H9 (cell line): ENCODE measurements at regions not wholly inside any gene's neighbourhood (a gene's known extent, or its start where the extent isn't known, plus 50 kb on each side); places are given as distances from the start of the nearest gene placed in this dataset.

Experiments
- DNase-seq: peaks from one replicate; pipeline ENCODE4 v3.0.0-alpha.2; 2017
- H2AFZ ChIP-seq: one replicate; pipeline ENCODE4 v1.6.1; 2013; ENCODE audit warnings: mild to moderate bottlenecking, low read length, control low read depth, moderate library complexity
- H2AK5ac ChIP-seq: 2 replicates; pipeline ENCODE4 v1.6.1; 2013; ENCODE audit warnings: low read length, control low read depth, mixed read lengths; ENCODE audit not compliant: insufficient read length
- H2BK120ac ChIP-seq: one replicate; pipeline ENCODE4 v1.6.1; 2013; ENCODE audit warnings: low read depth, mild to moderate bottlenecking, low read length, control low read depth, inconsistent platforms; ENCODE audit not compliant: poor library complexity, severe bottlenecking
- H2BK12ac ChIP-seq: 2 replicates; pipeline ENCODE4 v1.6.1; 2013; ENCODE audit warnings: low read length, control low read depth, mixed read lengths, low read depth; ENCODE audit not compliant: insufficient read length
- H2BK15ac ChIP-seq: 2 replicates; pipeline ENCODE4 v1.6.1; 2013; ENCODE audit warnings: low read depth, low read length, control low read depth
- H2BK20ac ChIP-seq: one replicate; pipeline ENCODE4 v1.6.1; 2013; ENCODE audit warnings: low read depth, mild to moderate bottlenecking, low read length, control low read depth, inconsistent platforms; ENCODE audit not compliant: poor library complexity, severe bottlenecking
- H2BK5ac ChIP-seq: 2 replicates; pipeline ENCODE4 v1.6.1; 2013; ENCODE audit warnings: low read length, control low read depth, mixed read lengths; ENCODE audit not compliant: insufficient read length
- H3K14ac ChIP-seq: 2 replicates; pipeline ENCODE4 v1.6.1; 2013; ENCODE audit warnings: low read length, control low read depth; ENCODE audit not compliant: insufficient read depth
- H3K18ac ChIP-seq: 2 replicates; pipeline ENCODE4 v1.6.1; 2013; ENCODE audit warnings: low read depth, mild to moderate bottlenecking, mixed read lengths, low read length, control low read depth; ENCODE audit not compliant: insufficient read length
- H3K23ac ChIP-seq: 2 replicates; pipeline ENCODE4 v1.6.1; 2013; ENCODE audit warnings: low read length, control low read depth, mixed read lengths, low read depth; ENCODE audit not compliant: insufficient read length
- H3K23me2 ChIP-seq: 2 replicates; pipeline ENCODE4 v1.6.1; 2013; ENCODE audit warnings: low read depth, mild to moderate bottlenecking, mixed read lengths, low read length, control low read depth; ENCODE audit not compliant: insufficient read length, poor library complexity, severe bottlenecking
- H3K27ac ChIP-seq: 2 replicates; pipeline ENCODE4 v1.5.1; 2013; ENCODE audit warnings: low read length, control low read depth, mixed read lengths, low read depth; ENCODE audit not compliant: insufficient read length
- H3K27me3 ChIP-seq: 2 replicates; pipeline ENCODE4 v1.6.1; 2013; ENCODE audit warnings: low read length, control low read depth, inconsistent platforms; ENCODE audit not compliant: insufficient read depth
- H3K4ac ChIP-seq: 2 replicates; pipeline ENCODE4 v1.6.1; 2013; ENCODE audit warnings: low read depth, mild to moderate bottlenecking, control low read depth, inconsistent platforms, low read length, moderate library complexity
- H3K4me1 ChIP-seq: 2 replicates; pipeline ENCODE4 v1.6.1; 2013; ENCODE audit warnings: low read length, control low read depth, inconsistent platforms; ENCODE audit not compliant: insufficient read depth
- H3K4me2 ChIP-seq: 2 replicates; pipeline ENCODE4 v1.6.1; 2013; ENCODE audit warnings: low read length, control low read depth, mixed read lengths; ENCODE audit not compliant: insufficient read length, insufficient read depth
- H3K56ac ChIP-seq: 2 replicates; pipeline ENCODE4 v1.6.1; 2013; ENCODE audit warnings: low read depth, mild to moderate bottlenecking, mixed read lengths, low read length, control low read depth; ENCODE audit not compliant: insufficient read length
- H3K79me1 ChIP-seq: 2 replicates; pipeline ENCODE4 v1.6.1; 2013; ENCODE audit warnings: low read depth, mild to moderate bottlenecking, moderate library complexity, low read length, control low read depth, inconsistent platforms; ENCODE audit not compliant: insufficient read depth, poor library complexity, severe bottlenecking
- H3K79me2 ChIP-seq: 2 replicates; pipeline ENCODE4 v1.6.1; 2013; ENCODE audit warnings: low read length, control low read depth, inconsistent platforms; ENCODE audit not compliant: insufficient read depth
- H3K9ac ChIP-seq: 2 replicates; pipeline ENCODE4 v1.6.1; 2013; ENCODE audit warnings: low read length, control low read depth, mixed read lengths; ENCODE audit not compliant: insufficient read length; ENCODE audit errors: extremely low read depth
- H3K9me3 ChIP-seq: one replicate; pipeline ENCODE4 v1.6.1; 2013; ENCODE audit warnings: low read depth, low read length, inconsistent platforms; ENCODE audit not compliant: control insufficient read depth
- H3T11ph ChIP-seq: one replicate; pipeline ENCODE4 v1.6.1; 2013; ENCODE audit warnings: mild to moderate bottlenecking, low read length, control low read depth, inconsistent platforms
- H4K20me1 ChIP-seq: one replicate; pipeline ENCODE4 v1.6.1; 2013; ENCODE audit not compliant: control insufficient read depth, insufficient read length, insufficient read depth
- H4K5ac ChIP-seq: 2 replicates; pipeline ENCODE4 v1.6.1; 2013; ENCODE audit warnings: low read depth, mild to moderate bottlenecking, mixed read lengths, low read length, control low read depth; ENCODE audit not compliant: insufficient read length
- H4K8ac ChIP-seq: replicated peaks from 2 replicates; pipeline ENCODE4 v1.6.1; 2013; ENCODE audit warnings: low read length, control low read depth, mixed read lengths, low read depth; ENCODE audit not compliant: insufficient read length
- H4K91ac ChIP-seq: 2 replicates; pipeline ENCODE4 v1.6.1; 2013; ENCODE audit warnings: low read depth, mild to moderate bottlenecking, moderate library complexity, mixed read lengths, low read length, control low read depth; ENCODE audit not compliant: insufficient read length
- H3K27ac Mint-ChIP-seq, 3 experiments: 2 replicates in 2 of 3; 3 replicates in 1 of 3; pipeline ENCODE4 v1.8.0; 2020 to 2021; ENCODE audit warnings: mixed read lengths in 3 of 3, mild to moderate bottlenecking in 1 of 3, moderate library complexity in 1 of 3
- H3K27me3 Mint-ChIP-seq: 2 replicates; pipeline ENCODE4 v1.8.0; 2021; ENCODE audit warnings: low read depth, mild to moderate bottlenecking, moderate library complexity, mixed read lengths
- H3K36me3 Mint-ChIP-seq, 3 experiments: 2 replicates in 2 of 3; 3 replicates in 1 of 3; pipeline ENCODE4 v1.8.0; 2020 to 2021; ENCODE audit warnings: low read depth in 3 of 3, mixed read lengths in 3 of 3; ENCODE audit not compliant: insufficient read depth in 1 of 3
- H3K4me1 Mint-ChIP-seq, 2 experiments: 2 replicates each; pipeline ENCODE4 v1.8.0; 2020; ENCODE audit warnings: mixed read lengths in 2 of 2
- H3K4me3 Mint-ChIP-seq, 2 experiments: 2 replicates in 1 of 2; 3 replicates in 1 of 2; pipeline ENCODE4 v1.8.0; 2020 to 2021; ENCODE audit warnings: mild to moderate bottlenecking in 2 of 2, mixed read lengths in 2 of 2, moderate library complexity in 1 of 2
- H3K9me3 Mint-ChIP-seq, 2 experiments: 2 replicates in 1 of 2; 3 replicates in 1 of 2; pipeline ENCODE4 v1.8.0; 2020; ENCODE audit warnings: mild to moderate bottlenecking in 2 of 2, mixed read lengths in 2 of 2, moderate library complexity in 1 of 2
- CTCF ChIP-seq: fragments of 200-600 bp; sonication (generic); conservative IDR thresholded peaks from 3 replicates; pipeline ENCODE4 v1.8.0; 2021; ENCODE audit warnings: antibody characterized with exemption, mild to moderate bottlenecking
- WGBS: extraction: QIAGEN DNeasy Blood & Tissue Kit; methylation state at CpG from one replicate; pipeline ENCODE4 v1.1.7; 2013; ENCODE audit warnings: missing lambda C conversion rate, low lambda C conversion rate, mixed read lengths; ENCODE audit not compliant: insufficient read length; ENCODE audit errors: extremely low coverage; 5-methylcytosine and 5-hydroxymethylcytosine counted together

- Histone ChIP-seq H3K79me2 (no peaks in the 10 kb centered on the region), H3K23me2 (no peaks in the 10 kb centered on the region), H3T11ph (no peak overlapping the region), H3K56ac (no peak overlapping the region), H3K4me1 (no peaks in the 10 kb centered on the region; the same call in 1 of the 2 replicates), H4K8ac (no peak overlapping the region), H2BK12ac (no peak overlapping the region), H2BK120ac (no peak overlapping the region), H2BK5ac (no peak overlapping the region), H3K4ac (no peak overlapping the region), H2BK20ac (no peak overlapping the region), H2BK15ac (no peak overlapping the region), H3K9ac (no peak overlapping the region), H4K20me1 (no peaks in the 10 kb centered on the region), H3K27ac (no peak overlapping the region), H3K23ac (no peak overlapping the region), H3K4me2 (no peak overlapping the region), H4K91ac (no peak overlapping the region), H3K9me3 (no peaks in the 10 kb centered on the region), H4K5ac (no peak overlapping the region), H2AK5ac (no peak overlapping the region), H3K18ac (no peak overlapping the region), H3K14ac (no peak overlapping the region), H3K27me3 (no peaks in the 10 kb centered on the region; the same call in 1 of the 2 replicates), H3K79me1 (no peaks in the 10 kb centered on the region), H2AFZ (no peak overlapping the region)
- Mint-ChIP-seq H3K27me3 (no peaks in the 10 kb centered on the region; the same call in none of the 2 replicates), H3K4me3 (no peak overlapping the region), H3K27ac (no peak overlapping the region), H3K36me3 (no peaks in the 10 kb centered on the region), H3K9me3 (no peaks in the 10 kb centered on the region), H3K4me1 (peaks cover 2 to 5% of the 10 kb centered on the region in 2 experiments; a peak in 1 of 4 replicates)
- no CpG with 5 or more reads among the region's 4 CpGs for WGBS
- TF ChIP-seq CTCF = peak; percentile 26; the same call in 1 of the 3 replicates
- DNase-seq = no peak
Observed at GRCh38 chr14:45364565-45365156, 111.7 kb upstream of the MIS18BP1 start.
